NCI-H2196 treated with DMSO at 0.1 percent for 48 hours (cell line): ENCODE measurements at regions not wholly inside any gene's neighbourhood (a gene's known extent, or its start where the extent isn't known, plus 50 kb on each side); places are given as distances from the start of the nearest gene placed in this dataset.
"Not testable (repeated sequence)": the region's sequence is repeated elsewhere in the genome, so short reads cannot be mapped to it uniquely, and the experiment has no call there.

Experiments
- DNase-seq: peaks from one replicate; lab custom pipeline; 2025; ENCODE audit not compliant: unreplicated experiment; lab: John Stamatoyannopoulos, UW

- peak; percentile 56 for DNase-seq
Measured at GRCh38 chr14:44453433-44454171, 53.5 kb downstream of the FSCB start.

- not testable (repeated sequence) for DNase-seq
Measured at GRCh38 chr14:44450232-44450631, 56.9 kb downstream of the FSCB start.

GRCh38 chr14:44449680-44450079, 57.4 kb downstream of the FSCB start:
- no peak for DNase-seq

GRCh38 chr14:44448951-44449358, 58.1 kb downstream of the FSCB start:
- no peak for DNase-seq

GRCh38 chr14:44446965-44447364, 60.1 kb downstream of the FSCB start:
- DNase-seq: no peak

- DNase-seq: no peak
Measured at GRCh38 chr14:44444454-44444853, 62.6 kb downstream of the FSCB start.

- no peak for DNase-seq
Measured at GRCh38 chr14:44438936-44439335, 68.1 kb downstream of the FSCB start.

GRCh38 chr14:44438221-44438620, 68.9 kb downstream of the FSCB start:
- peak; percentile 18 for DNase-seq

- DNase-seq: no peak
Measured at GRCh38 chr14:44436458-44436857, 70.6 kb downstream of the FSCB start.

GRCh38 chr14:44428231-44428945, 78.7 kb downstream of the FSCB start:
- DNase-seq: no peak

GRCh38 chr14:44422699-44423098, 84.4 kb downstream of the FSCB start:
- no peak for DNase-seq

- DNase-seq: no peak
Measured at GRCh38 chr14:44420226-44420625, 86.9 kb downstream of the FSCB start.

GRCh38 chr14:44418856-44419255, 88.2 kb downstream of the FSCB start:
- no peak for DNase-seq

GRCh38 chr14:44417809-44418208, 89.3 kb downstream of the FSCB start:
- no peak for DNase-seq

- no peak for DNase-seq
Measured at GRCh38 chr14:44414646-44415045, 92.4 kb downstream of the FSCB start.

GRCh38 chr14:44412858-44413569, 94.1 kb downstream of the FSCB start:
- no peak for DNase-seq

- DNase-seq: no peak
Measured at GRCh38 chr14:44405011-44405486, 102.0 kb downstream of the FSCB start.

- no peak for DNase-seq
Measured at GRCh38 chr14:44404599-44404998, 102.5 kb downstream of the FSCB start.

GRCh38 chr14:44404036-44404435, 103.0 kb downstream of the FSCB start:
- DNase-seq: no peak

- DNase-seq: no peak
Measured at GRCh38 chr14:44403193-44403592, 103.9 kb downstream of the FSCB start.

GRCh38 chr14:44396226-44396625, 110.9 kb downstream of the FSCB start:
- no peak for DNase-seq

GRCh38 chr14:44392984-44393383, 114.1 kb downstream of the FSCB start:
- no peak for DNase-seq
